Chondrocyte (in vitro differentiated cells): ENCODE measurements at regions not wholly inside any gene's neighbourhood (a gene's known extent, or its start where the extent isn't known, plus 50 kb on each side); places are given as distances from the start of the nearest gene placed in this dataset.

Experiments used
- DNase-seq: peaks from one replicate; pipeline ENCODE4 v3.0.0; 2021; ENCODE audit warnings: mixed read lengths, low spot score
- H3K27ac Mint-ChIP-seq: one replicate; pipeline ENCODE4 v1.8.0; 2021; ENCODE audit warnings: mild to moderate bottlenecking, moderate library complexity, mixed read lengths; ENCODE audit not compliant: unreplicated experiment
- H3K27me3 Mint-ChIP-seq: 2 replicates; pipeline ENCODE4 v1.8.0; 2021; ENCODE audit warnings: low read depth, mixed read lengths
- H3K36me3 Mint-ChIP-seq: 2 replicates; pipeline ENCODE4 v1.8.0; 2021; ENCODE audit warnings: low read depth, mixed read lengths
- H3K4me1 Mint-ChIP-seq: 2 replicates; pipeline ENCODE4 v1.8.0; 2021; ENCODE audit warnings: low read depth, mild to moderate bottlenecking, mixed read lengths
- H3K4me3 Mint-ChIP-seq: one replicate; pipeline ENCODE4 v1.8.0; 2021; ENCODE audit warnings: mild to moderate bottlenecking, moderate library complexity, mixed read lengths; ENCODE audit not compliant: unreplicated experiment
- H3K9me3 Mint-ChIP-seq: 2 replicates; pipeline ENCODE4 v1.8.0; 2021; ENCODE audit warnings: low read depth, mixed read lengths
- CTCF ChIP-seq: fragments of 200-600 bp; sonication (generic); IDR thresholded peaks from 2 replicates; pipeline ENCODE4 v1.5.0; 2021; ENCODE audit warnings: antibody characterized with exemption, mild to moderate bottlenecking, moderate library complexity

- peaks cover 5% of the 10 kb centered on the region for H3K9me3 Mint-ChIP-seq
- H3K36me3 Mint-ChIP-seq: peaks cover 4% of the 10 kb centered on the region
- H3K4me3 Mint-ChIP-seq: no peak overlapping the region
- H3K4me1 Mint-ChIP-seq: peaks cover 89% of the 10 kb centered on the region
- peak overlapping the region; percentile 86 for H3K27ac Mint-ChIP-seq
- TF ChIP-seq CTCF: no peak
- no peaks in the 10 kb centered on the region for H3K27me3 Mint-ChIP-seq
- DNase-seq: no peak
Measured at GRCh38 chr7:47638679-47639315, 56.9 kb upstream of the TNS3 start.

DNA sequence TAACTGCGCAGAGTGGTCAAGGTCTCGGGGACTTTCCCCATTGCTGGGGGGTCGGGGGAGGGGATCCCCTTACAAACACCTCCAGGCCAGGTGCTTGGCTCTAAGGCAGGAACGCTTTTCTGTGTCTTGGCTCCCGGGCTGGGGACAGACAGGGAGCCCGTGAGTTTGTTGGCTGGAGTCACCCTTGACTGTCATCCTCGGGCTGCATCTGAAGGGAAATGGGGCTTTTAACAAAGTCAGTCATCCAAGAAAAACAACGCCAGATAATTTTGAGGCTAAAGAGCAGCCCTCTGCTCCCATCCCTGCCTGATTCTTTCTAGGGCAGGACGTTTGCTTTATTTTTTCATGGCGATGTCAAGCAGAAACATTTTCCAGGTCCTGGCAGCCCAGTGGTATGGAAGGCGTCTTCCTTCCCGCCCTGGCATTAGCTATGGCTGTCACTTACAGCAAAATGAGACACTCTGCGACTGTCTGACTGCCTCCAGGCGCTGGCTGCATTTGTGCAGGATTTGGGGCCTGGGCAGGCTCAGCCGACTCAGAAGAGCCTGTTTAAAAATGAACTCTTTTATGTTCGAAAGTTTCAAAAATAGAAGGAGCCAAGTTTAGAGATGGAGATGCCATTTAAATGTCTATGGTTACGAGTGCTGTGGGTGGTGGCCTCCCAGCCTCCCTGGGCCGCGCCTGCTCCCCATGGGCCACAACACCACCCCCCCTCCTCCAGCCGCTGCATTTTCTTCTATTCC is 54.7 kb upstream of the TNS3 start:
- no peak for DNase-seq
- TF ChIP-seq CTCF: no peak
- no peaks in the 10 kb centered on the region for H3K36me3 Mint-ChIP-seq
- peak overlapping the region; percentile 99 for H3K27ac Mint-ChIP-seq
- H3K4me1 Mint-ChIP-seq: peaks cover 79% of the 10 kb centered on the region
- H3K27me3 Mint-ChIP-seq: no peaks in the 10 kb centered on the region
- peak overlapping the region; percentile 21 for H3K4me3 Mint-ChIP-seq
- no peaks in the 10 kb centered on the region for H3K9me3 Mint-ChIP-seq

- Mint-ChIP-seq H3K4me1 (peaks cover 73% of the 10 kb centered on the region), H3K4me3 (no peak overlapping the region), H3K36me3 (no peaks in the 10 kb centered on the region), H3K9me3 (no peaks in the 10 kb centered on the region), H3K27ac (peak overlapping the region; percentile 99), H3K27me3 (no peaks in the 10 kb centered on the region)
- DNase-seq: no peak
- TF ChIP-seq CTCF: no peak
Measured at GRCh38 chr7:47636081-47636432, 54.1 kb upstream of the TNS3 start.

GRCh38 chr7:47635091-47636080 is 53.5 kb upstream of the TNS3 start:
- peak overlapping the region; percentile 99 for H3K27ac Mint-ChIP-seq
- no peak for DNase-seq
- H3K4me1 Mint-ChIP-seq: peaks cover 66% of the 10 kb centered on the region
- H3K36me3 Mint-ChIP-seq: no peaks in the 10 kb centered on the region
- TF ChIP-seq CTCF: no peak
- H3K4me3 Mint-ChIP-seq: peak overlapping the region; percentile 70
- no peaks in the 10 kb centered on the region for H3K27me3 Mint-ChIP-seq
- no peaks in the 10 kb centered on the region for H3K9me3 Mint-ChIP-seq

DNA sequence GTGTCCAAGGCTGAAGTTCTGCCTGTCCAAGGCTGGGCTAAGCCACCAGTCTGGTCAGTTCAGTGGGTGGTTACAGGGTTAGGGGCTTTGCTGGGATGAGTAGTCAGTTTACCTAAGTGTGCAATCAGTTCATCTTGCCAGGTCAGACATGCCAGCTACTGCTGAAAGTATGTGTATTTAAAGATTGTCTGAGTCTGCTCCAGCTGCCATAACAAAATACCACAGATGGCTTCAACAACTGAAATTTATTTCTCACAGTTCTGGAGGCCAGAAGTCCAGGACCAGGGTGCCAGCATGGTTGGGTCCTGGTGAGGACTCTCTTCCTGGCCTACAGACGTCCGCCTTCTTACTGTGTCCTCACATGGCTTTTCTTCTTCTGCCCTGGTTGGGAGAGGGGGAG is 52.4 kb upstream of the TNS3 start:
- no peaks in the 10 kb centered on the region for H3K36me3 Mint-ChIP-seq
- peaks cover 55% of the 10 kb centered on the region for H3K4me1 Mint-ChIP-seq
- no peak for DNase-seq
- peak overlapping the region; percentile 4 for H3K4me3 Mint-ChIP-seq
- TF ChIP-seq CTCF: no peak
- no peaks in the 10 kb centered on the region for H3K9me3 Mint-ChIP-seq
- H3K27me3 Mint-ChIP-seq: no peaks in the 10 kb centered on the region
- H3K27ac Mint-ChIP-seq: peak overlapping the region; percentile 99
